CD14-positive monocyte (primary cell): ENCODE measurements at regions not wholly inside any gene's neighbourhood (a gene's known extent, or its start where the extent isn't known, plus 50 kb on each side); places are given as distances from the start of the nearest gene placed in this dataset.

ENCODE experiments used
- DNase-seq, 3 donors: peaks; one replicate each; pipeline ENCODE4 v3.0.0-alpha.2; 2011 to 2022
- H2AFZ ChIP-seq: 2 replicates; pipeline ENCODE4 v1.6.0; 2012; ENCODE audit warnings: mild to moderate bottlenecking, low read depth, low read length, inconsistent platforms; ENCODE audit not compliant: insufficient read depth, poor library complexity, severe bottlenecking
- H3K27ac ChIP-seq, 2 donors: 1 replicate in 1 of 2; 2 replicates in 1 of 2; pipeline ENCODE4 v1.5.1; 2012 to 2013; ENCODE audit warnings: low read length in 2 of 2, control low read depth in 1 of 2, inconsistent platforms in 1 of 2, low read depth in 1 of 2, mild to moderate bottlenecking in 1 of 2
- H3K27me3 ChIP-seq, 2 donors: one replicate each; pipeline versions ENCODE4 v1.6.0 to v1.6.1; 2011 to 2013; ENCODE audit warnings: low read length in 2 of 2; ENCODE audit not compliant: control insufficient read depth in 2 of 2, insufficient read depth in 2 of 2
- H3K36me3 ChIP-seq, 2 donors: replicated peaks in 1 of 2; 1 replicate in 1 of 2; 2 replicates in 1 of 2; pipeline versions ENCODE4 v1.5.1 to v1.6.1; 2012 to 2013; ENCODE audit warnings: low read length in 2 of 2, control low read depth in 1 of 2, inconsistent platforms in 1 of 2, mild to moderate bottlenecking in 1 of 2; ENCODE audit not compliant: insufficient read depth in 2 of 2, control insufficient read depth in 1 of 2
- H3K4me1 ChIP-seq, 2 donors: 1 replicate in 1 of 2; 2 replicates in 1 of 2; pipeline versions ENCODE4 v1.5.1 to v1.6.1; 2012 to 2013; ENCODE audit warnings: low read length in 2 of 2, control low read depth in 1 of 2, inconsistent platforms in 1 of 2, mild to moderate bottlenecking in 1 of 2, moderate library complexity in 1 of 2; ENCODE audit not compliant: insufficient read depth in 2 of 2, control insufficient read depth in 1 of 2
- H3K4me2 ChIP-seq: replicated peaks from 2 replicates; pipeline ENCODE3; 2012; ENCODE audit warnings: low read length, moderate library complexity, mild to moderate bottlenecking; ENCODE audit not compliant: poor library complexity, severe bottlenecking; ENCODE audit errors: extremely low read depth
- H3K4me3 ChIP-seq, 3 experiments: fragments of 200-600 bp in 1 of 3; sonication (generic) in 1 of 3; replicated peaks in 1 of 3; 1 replicate in 2 of 3; 2 replicates in 1 of 3; pipeline ENCODE4 v1.5.1; 2011 to 2013; ENCODE audit warnings: low read length in 3 of 3, mild to moderate bottlenecking in 3 of 3, control low read depth in 2 of 3, low read depth in 2 of 3, inconsistent platforms in 1 of 3, moderate library complexity in 1 of 3
- H3K79me2 ChIP-seq: 2 replicates; pipeline ENCODE4 v1.6.0; 2012; ENCODE audit warnings: mild to moderate bottlenecking, control low read depth, inconsistent platforms, low read length, moderate library complexity; ENCODE audit not compliant: insufficient read depth
- H3K9ac ChIP-seq: 2 replicates; pipeline ENCODE4 v1.6.0; 2017; ENCODE audit warnings: low read length, mild to moderate bottlenecking; ENCODE audit not compliant: insufficient read depth, poor library complexity, severe bottlenecking
- H3K9me3 ChIP-seq, 2 donors: replicated peaks in 1 of 2; 1 replicate in 1 of 2; 2 replicates in 1 of 2; pipeline versions ENCODE4 v1.5.1 to v1.6.1; 2012 to 2013; ENCODE audit warnings: low read length in 2 of 2, control low read depth in 1 of 2; ENCODE audit not compliant: control insufficient read depth in 1 of 2, insufficient read depth in 1 of 2
- H4K20me1 ChIP-seq: 2 replicates; pipeline ENCODE4 v1.6.0; 2012; ENCODE audit warnings: mild to moderate bottlenecking, low read length, control low read depth, moderate library complexity; ENCODE audit not compliant: insufficient read depth
- H3K27ac Mint-ChIP-seq, 7 donors: one replicate each; pipeline ENCODE4 v1.8.0; 2020; ENCODE audit warnings: mild to moderate bottlenecking in 7 of 7, mixed read lengths in 7 of 7, moderate library complexity in 6 of 7, inconsistent platforms in 2 of 7
- H3K27me3 Mint-ChIP-seq, 3 donors: one replicate each; pipeline ENCODE4 v1.8.0; 2021 to 2022; ENCODE audit warnings: low read depth in 3 of 3, mild to moderate bottlenecking in 3 of 3, mixed read lengths in 3 of 3, moderate library complexity in 3 of 3, inconsistent platforms in 1 of 3
- H3K36me3 Mint-ChIP-seq, 2 donors: one replicate each; pipeline ENCODE4 v1.8.0; 2020; ENCODE audit warnings: mixed read lengths in 2 of 2, inconsistent platforms in 1 of 2, mild to moderate bottlenecking in 1 of 2
- H3K4me1 Mint-ChIP-seq: one replicate; pipeline ENCODE4 v1.8.0; 2020; ENCODE audit warnings: mild to moderate bottlenecking, mixed read lengths
- H3K4me3 Mint-ChIP-seq, 2 donors: one replicate each; pipeline ENCODE4 v1.8.0; 2020; ENCODE audit warnings: mild to moderate bottlenecking in 2 of 2, mixed read lengths in 2 of 2, moderate library complexity in 1 of 2
- H3K9me3 Mint-ChIP-seq, 7 donors: one replicate each; pipeline ENCODE4 v1.8.0; 2020 to 2022; ENCODE audit warnings: mixed read lengths in 7 of 7, mild to moderate bottlenecking in 6 of 7, moderate library complexity in 6 of 7, inconsistent platforms in 2 of 7
- CTCF ChIP-seq: fragments of 200-600 bp; IDR thresholded peaks from one replicate; pipeline ENCODE4 v1.8.0; 2022; ENCODE audit warnings: antibody characterized with exemption, mild to moderate bottlenecking
- WGBS: methylation state at CpG from one replicate; pipeline ENCODE4 v1.1.5; 2013; ENCODE audit warnings: missing lambda C conversion rate; ENCODE audit not compliant: insufficient coverage; 5-methylcytosine and 5-hydroxymethylcytosine counted together
- intact Hi-C, 2 donors: fragments of 100-400 bp; cut with micrococcal nuclease; formaldehyde crosslinking; loops; one replicate each; pipeline versions ENCODE4 v1.15.0 to v1.15.1; 2023

- TF ChIP-seq CTCF = no peak
- no peak overlapping the region for H2AFZ ChIP-seq
- intact Hi-C loops = no loop called here
- Mint-ChIP-seq H3K27ac (no peak overlapping the region), H3K9me3 (peaks cover 0 to 11% (median 4%) of the 10 kb centered on the region in 7 donors), H3K4me3 (no peak overlapping the region), H3K4me1 (no peaks in the 10 kb centered on the region), H3K36me3 (no peaks in the 10 kb centered on the region), H3K27me3 (no peaks in the 10 kb centered on the region)
- no peak overlapping the region for H3K9ac ChIP-seq
- no CpG with 5 or more reads among the region's 1 CpG for WGBS
- H3K4me3 ChIP-seq = no peak overlapping the region
- no peaks in the 10 kb centered on the region for H3K36me3 ChIP-seq
- no peak overlapping the region for H3K27ac ChIP-seq
- peaks cover 0 to 3% of the 10 kb centered on the region in 2 donors for H3K9me3 ChIP-seq
- no peak for DNase-seq
- H3K4me2 ChIP-seq = no peak overlapping the region
- no peaks in the 10 kb centered on the region for H3K27me3 ChIP-seq
- H4K20me1 ChIP-seq = no peaks in the 10 kb centered on the region
- no peaks in the 10 kb centered on the region for H3K79me2 ChIP-seq
- no peaks in the 10 kb centered on the region for H3K4me1 ChIP-seq
Measured at GRCh38 chr2:56960581-56960980, 776.8 kb downstream of the CCDC85A start.

- no peaks in the 10 kb centered on the region for H3K27me3 Mint-ChIP-seq
- H3K4me1 Mint-ChIP-seq = no peaks in the 10 kb centered on the region
- Histone ChIP-seq H3K9me3 (no peaks in the 10 kb centered on the region), H3K4me1 (no peaks in the 10 kb centered on the region), H4K20me1 (no peaks in the 10 kb centered on the region), H3K79me2 (no peaks in the 10 kb centered on the region), H3K27me3 (no peaks in the 10 kb centered on the region), H3K36me3 (no peaks in the 10 kb centered on the region), H3K4me2 (no peak overlapping the region), H3K9ac (no peak overlapping the region), H3K4me3 (no peak overlapping the region), H3K27ac (no peak overlapping the region), H2AFZ (no peak overlapping the region)
- no peak for DNase-seq
- WGBS = no CpG with 5 or more reads among the region's 1 CpG
- H3K27ac Mint-ChIP-seq = no peak overlapping the region
- intact Hi-C loops = no loop called here
- H3K9me3 Mint-ChIP-seq = peaks cover 0 to 8% (median 4%) of the 10 kb centered on the region in 7 donors
- no peaks in the 10 kb centered on the region for H3K36me3 Mint-ChIP-seq
- TF ChIP-seq CTCF = no peak
- no peak overlapping the region for H3K4me3 Mint-ChIP-seq
Measured at GRCh38 chr2:56962673-56963072, 778.9 kb downstream of the CCDC85A start.
